Smooth muscle cell (in vitro differentiated cells): ENCODE measurements at regions not wholly inside any gene's neighbourhood (a gene's known extent, or its start where the extent isn't known, plus 50 kb on each side); places are given as distances from the start of the nearest gene placed in this dataset.

Source experiments
- DNase-seq: peaks from one replicate; lab custom pipeline; 2025; ENCODE audit not compliant: unreplicated experiment; lab: John Stamatoyannopoulos, UW
- H2AFZ ChIP-seq: fragments of 200-600 bp; sonication (generic); 2 replicates; pipeline ENCODE4 v1.6.0; 2016; ENCODE audit warnings: antibody characterized with exemption, low read depth, mild to moderate bottlenecking
- H3F3A ChIP-seq: fragments of 200-600 bp; sonication (generic); 2 replicates; pipeline ENCODE4 v1.6.0; 2017; ENCODE audit warnings: antibody characterized with exemption, low read depth
- H3K27ac ChIP-seq: fragments of 200-600 bp; sonication (generic); 2 replicates; pipeline ENCODE4 v1.5.1; 2016; ENCODE audit warnings: low read depth, mild to moderate bottlenecking
- H3K27me3 ChIP-seq: fragments of 200-600 bp; sonication (generic); 2 replicates; pipeline ENCODE4 v1.6.1; 2016; ENCODE audit warnings: low read depth, mild to moderate bottlenecking
- H3K36me3 ChIP-seq: fragments of 200-600 bp; sonication (generic); 2 replicates; pipeline ENCODE4 v1.5.1; 2016; ENCODE audit warnings: low read depth
- H3K4me1 ChIP-seq: fragments of 200-600 bp; sonication (generic); 2 replicates; pipeline ENCODE4 v1.5.1; 2016; ENCODE audit warnings: low read depth
- H3K4me2 ChIP-seq: fragments of 200-600 bp; sonication (generic); 2 replicates; pipeline ENCODE4 v1.6.0; 2016; ENCODE audit warnings: mild to moderate bottlenecking
- H3K4me3 ChIP-seq: fragments of 200-600 bp; sonication (generic); 2 replicates; pipeline ENCODE4 v1.5.1; 2016; ENCODE audit warnings: mild to moderate bottlenecking
- H3K79me2 ChIP-seq: fragments of 200-600 bp; sonication (generic); 2 replicates; pipeline ENCODE4 v1.6.0; 2016; ENCODE audit warnings: low read depth, mild to moderate bottlenecking
- H3K9ac ChIP-seq: fragments of 200-600 bp; sonication (generic); 2 replicates; pipeline ENCODE4 v1.6.0; 2016; ENCODE audit warnings: low read depth
- H3K9me3 ChIP-seq: fragments of 200-600 bp; sonication (generic); replicated peaks from 2 replicates; pipeline ENCODE4 v1.5.1; 2016; ENCODE audit warnings: low read depth
- H4K20me1 ChIP-seq: fragments of 200-600 bp; sonication (generic); 2 replicates; pipeline ENCODE4 v1.6.0; 2016; ENCODE audit warnings: low read depth
- CTCF ChIP-seq: fragments of 200-600 bp; sonication (generic); IDR thresholded peaks from 2 replicates; pipeline ENCODE4 v1.5.1; 2017; ENCODE audit warnings: borderline replicate concordance, mild to moderate bottlenecking, antibody characterized with exemption; ENCODE audit not compliant: insufficient read depth, poor library complexity, severe bottlenecking
- WGBS: methylation state at CpG from one replicate; pipeline ENCODE4 v1.1.7; 2016; ENCODE audit warnings: low lambda C conversion rate; 5-methylcytosine and 5-hydroxymethylcytosine counted together

- whole genome bisulfite sequencing, result 41% methylated on average over 2 of the region's 2 CpGs
- no peak overlapping the region for H2AFZ ChIP-seq
- no peaks in the 10 kb centered on the region for H3K36me3 ChIP-seq
- H3K9me3 ChIP-seq, result no peaks in the 10 kb centered on the region
- no peak overlapping the region for H3K27ac ChIP-seq
- no peak overlapping the region for H3K9ac ChIP-seq
- no peaks in the 10 kb centered on the region for H3F3A ChIP-seq
- no peak overlapping the region for H3K4me3 ChIP-seq
- no peak for DNase-seq
- no peaks in the 10 kb centered on the region for H3K27me3 ChIP-seq
- TF ChIP-seq CTCF, result no peak
- no peaks in the 10 kb centered on the region for H3K79me2 ChIP-seq
- H4K20me1 ChIP-seq, result no peaks in the 10 kb centered on the region
- no peaks in the 10 kb centered on the region for H3K4me1 ChIP-seq
- no peak overlapping the region for H3K4me2 ChIP-seq
These were observed 1155.3 kb downstream of the FSTL5 start for GRCh38 chr4:161008527-161008926.

GRCh38 chr4:161010227-161010626 is 1153.6 kb downstream of the FSTL5 start:
- DNase-seq, result no peak
- Histone ChIP-seq H3K27me3 (no peaks in the 10 kb centered on the region), H3K4me1 (no peaks in the 10 kb centered on the region), H2AFZ (no peak overlapping the region), H3K36me3 (no peaks in the 10 kb centered on the region), H3K4me3 (no peak overlapping the region), H3K27ac (no peak overlapping the region), H4K20me1 (no peaks in the 10 kb centered on the region), H3K79me2 (no peaks in the 10 kb centered on the region), H3K9me3 (no peaks in the 10 kb centered on the region), H3K4me2 (no peak overlapping the region), H3F3A (no peaks in the 10 kb centered on the region), H3K9ac (no peak overlapping the region)
- 75% methylated on average over 2 of the region's 2 CpGs for whole genome bisulfite sequencing
- TF ChIP-seq CTCF, result no peak
